ENCODE measurements at regions not wholly inside any gene's neighbourhood (a gene's known extent, or its start where the extent isn't known, plus 50 kb on each side); places are given as distances from the start of the nearest gene placed in this dataset.

DNA sequence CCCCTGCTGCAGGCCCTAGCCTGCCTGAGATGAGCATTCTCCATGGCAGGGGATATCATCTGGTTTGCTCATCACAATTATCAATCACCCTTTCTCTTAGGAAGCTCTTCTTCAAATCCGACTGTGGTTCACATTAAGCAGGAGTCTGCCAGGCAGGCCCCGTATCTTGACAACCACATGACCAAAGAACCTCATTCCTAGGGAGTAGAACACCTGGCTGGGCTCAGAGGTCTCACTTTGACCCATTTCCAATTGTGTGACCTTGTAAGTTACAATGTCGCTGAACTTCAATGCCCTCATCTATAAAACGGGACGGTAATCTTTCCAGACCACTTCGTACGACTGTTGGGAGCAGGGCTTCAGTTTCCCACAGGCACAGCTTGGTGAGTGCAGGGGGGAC is 156.4 kb upstream of the PCBD1 start:
- no peaks in the 10 kb centered on the region for H3K9me2 ChIP-seq (ENCODE audit: low read depth, low read length)
- H3K9ac ChIP-seq (ENCODE audit: low read length): no peak overlapping the region
- H3K4me3 ChIP-seq (ENCODE audit: low read depth, low read length, poor library complexity, severe bottlenecking): no peak overlapping the region
- H3K27ac ChIP-seq (ENCODE audit: low read depth, low read length, poor library complexity, severe bottlenecking): no peak overlapping the region
- 0 out of 2 replicates have a peak, but pooled peaks cover 8% of the 10 kb centered on the region for H3K27me3 ChIP-seq (ENCODE audit: insufficient read depth, low read length)
- H3K4me2 ChIP-seq (ENCODE audit: low read length): no peak overlapping the region
- no peaks in the 10 kb centered on the region for H3F3A ChIP-seq (ENCODE audit: insufficient read depth, low read length)
- no peaks in the 10 kb centered on the region for H4K20me1 ChIP-seq (ENCODE audit: insufficient read depth, low read length)
- no peaks in the 10 kb centered on the region for H3K9me3 ChIP-seq (ENCODE audit: low read length)
- no peak for TF ChIP-seq EZH2 (IDR thresholded peaks at IDR 0.05; ENCODE audit: borderline replicate concordance, low read length)
- TF ChIP-seq, protein P1, sequence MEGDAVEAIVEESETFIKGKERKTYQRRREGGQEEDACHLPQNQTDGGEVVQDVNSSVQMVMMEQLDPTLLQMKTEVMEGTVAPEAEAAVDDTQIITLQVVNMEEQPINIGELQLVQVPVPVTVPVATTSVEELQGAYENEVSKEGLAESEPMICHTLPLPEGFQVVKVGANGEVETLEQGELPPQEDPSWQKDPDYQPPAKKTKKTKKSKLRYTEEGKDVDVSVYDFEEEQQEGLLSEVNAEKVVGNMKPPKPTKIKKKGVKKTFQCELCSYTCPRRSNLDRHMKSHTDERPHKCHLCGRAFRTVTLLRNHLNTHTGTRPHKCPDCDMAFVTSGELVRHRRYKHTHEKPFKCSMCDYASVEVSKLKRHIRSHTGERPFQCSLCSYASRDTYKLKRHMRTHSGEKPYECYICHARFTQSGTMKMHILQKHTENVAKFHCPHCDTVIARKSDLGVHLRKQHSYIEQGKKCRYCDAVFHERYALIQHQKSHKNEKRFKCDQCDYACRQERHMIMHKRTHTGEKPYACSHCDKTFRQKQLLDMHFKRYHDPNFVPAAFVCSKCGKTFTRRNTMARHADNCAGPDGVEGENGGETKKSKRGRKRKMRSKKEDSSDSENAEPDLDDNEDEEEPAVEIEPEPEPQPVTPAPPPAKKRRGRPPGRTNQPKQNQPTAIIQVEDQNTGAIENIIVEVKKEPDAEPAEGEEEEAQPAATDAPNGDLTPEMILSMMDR (IDR thresholded peaks at IDR 0.05; ENCODE audit: low read length): no peak
- no peaks in the 10 kb centered on the region for H3K4me1 ChIP-seq (ENCODE audit: insufficient read depth, low read length, severe bottlenecking)
- no peaks in the 10 kb centered on the region for H3K36me3 ChIP-seq (ENCODE audit: insufficient read depth, low read length)
- H3K79me2 ChIP-seq (ENCODE audit: insufficient read depth, low read length): no peaks in the 10 kb centered on the region
- no peak overlapping the region for H2AFZ ChIP-seq (ENCODE audit: low read length)

DNA sequence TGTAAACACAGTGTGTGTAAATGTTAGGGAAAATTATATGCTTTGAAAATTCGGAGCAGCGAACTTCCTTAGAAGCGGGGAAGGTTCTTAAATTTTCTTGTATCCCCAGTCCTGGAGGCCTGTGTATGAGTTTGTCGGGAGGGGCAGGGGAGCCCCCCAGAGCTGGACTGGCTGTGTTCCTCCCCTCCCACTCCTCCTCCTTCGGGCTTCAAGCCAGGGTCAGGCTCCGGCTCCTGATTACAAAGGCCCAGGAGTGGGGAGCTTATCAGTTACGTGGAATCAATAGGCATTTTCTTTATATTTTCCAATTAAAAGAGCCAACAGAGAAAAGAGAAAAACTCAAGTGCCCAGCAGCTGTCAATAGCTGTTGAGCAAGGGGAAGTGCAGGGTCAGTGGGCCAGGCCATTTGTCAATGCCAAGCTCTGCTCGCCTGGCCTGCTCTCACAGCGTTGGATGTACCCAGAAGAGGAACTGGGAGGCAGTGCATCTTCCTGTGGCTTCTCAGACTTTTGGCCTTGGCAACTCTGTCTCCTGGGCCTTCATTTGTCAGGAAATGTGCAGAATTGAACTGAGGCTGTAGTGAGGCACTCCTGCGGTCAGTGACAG is 156.9 kb upstream of the PCBD1 start:
- Histone ChIP-seq H3K36me3 (ENCODE audit: insufficient read depth, low read length) (no peaks in the 10 kb centered on the region), H3K27ac (ENCODE audit: low read depth, low read length, poor library complexity, severe bottlenecking) (no peak overlapping the region), H3K79me2 (ENCODE audit: insufficient read depth, low read length) (no peaks in the 10 kb centered on the region), H3K9me2 (ENCODE audit: low read depth, low read length) (no peaks in the 10 kb centered on the region), H3K4me1 (ENCODE audit: insufficient read depth, low read length, severe bottlenecking) (no peaks in the 10 kb centered on the region), H2AFZ (ENCODE audit: low read length) (no peak overlapping the region), H3K4me2 (ENCODE audit: low read length) (no peak overlapping the region), H3K9me3 (ENCODE audit: low read length) (no peaks in the 10 kb centered on the region), H3K27me3 (ENCODE audit: insufficient read depth, low read length) (0 out of 2 replicates have a peak, but pooled peaks cover 9% of the 10 kb centered on the region), H3K9ac (ENCODE audit: low read length) (no peak overlapping the region), H3F3A (ENCODE audit: insufficient read depth, low read length) (no peaks in the 10 kb centered on the region), H4K20me1 (ENCODE audit: insufficient read depth, low read length) (no peaks in the 10 kb centered on the region), H3K4me3 (ENCODE audit: low read depth, low read length, poor library complexity, severe bottlenecking) (no peak overlapping the region)
- TF ChIP-seq, protein P1 (IDR thresholded peaks at IDR 0.05; ENCODE audit: low read length): no peak
- TF ChIP-seq EZH2 (IDR thresholded peaks at IDR 0.05; ENCODE audit: borderline replicate concordance, low read length): no peak

DNA sequence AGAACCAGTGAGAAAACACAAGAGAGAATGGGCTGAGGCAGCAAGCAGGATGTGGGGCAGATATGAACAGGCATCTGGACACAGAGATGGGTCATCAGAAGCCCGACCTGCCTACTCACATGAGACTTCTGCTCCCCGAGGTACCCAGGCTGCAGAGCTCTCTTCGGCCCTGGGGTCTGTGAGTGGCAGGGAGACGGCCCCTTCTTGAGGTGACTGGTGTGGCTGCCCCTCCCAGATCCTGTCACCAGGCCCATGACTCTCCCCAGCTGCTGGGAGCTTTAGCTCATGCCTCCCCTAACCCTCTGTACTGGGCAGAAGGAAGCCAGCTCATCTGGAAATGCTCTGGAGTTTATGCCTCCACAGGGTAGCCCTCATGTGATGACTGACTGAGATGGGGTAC is 157.6 kb upstream of the PCBD1 start:
- no peaks in the 10 kb centered on the region for H3K36me3 ChIP-seq (ENCODE audit: insufficient read depth, low read length)
- H3K27ac ChIP-seq (ENCODE audit: low read depth, low read length, poor library complexity, severe bottlenecking): no peak overlapping the region
- no peak overlapping the region for H3K4me2 ChIP-seq (ENCODE audit: low read length)
- H2AFZ ChIP-seq (ENCODE audit: low read length): no peak overlapping the region
- H4K20me1 ChIP-seq (ENCODE audit: insufficient read depth, low read length): no peaks in the 10 kb centered on the region
- 0 out of 2 replicates have a peak, but pooled peaks cover 13% of the 10 kb centered on the region for H3K27me3 ChIP-seq (ENCODE audit: insufficient read depth, low read length)
- no peak for TF ChIP-seq EZH2 (IDR thresholded peaks at IDR 0.05; ENCODE audit: borderline replicate concordance, low read length)
- TF ChIP-seq, protein P1 (IDR thresholded peaks at IDR 0.05; ENCODE audit: low read length): no peak
- H3K9me3 ChIP-seq (ENCODE audit: low read length): no peaks in the 10 kb centered on the region
- no peaks in the 10 kb centered on the region for H3K4me1 ChIP-seq (ENCODE audit: insufficient read depth, low read length, severe bottlenecking)
- H3K79me2 ChIP-seq (ENCODE audit: insufficient read depth, low read length): no peaks in the 10 kb centered on the region
- no peak overlapping the region for H3K9ac ChIP-seq (ENCODE audit: low read length)
- H3K4me3 ChIP-seq (ENCODE audit: low read depth, low read length, poor library complexity, severe bottlenecking): no peak overlapping the region
- H3K9me2 ChIP-seq (ENCODE audit: low read depth, low read length): no peaks in the 10 kb centered on the region
- H3F3A ChIP-seq (ENCODE audit: insufficient read depth, low read length): no peaks in the 10 kb centered on the region
